ENCODE measurements at regions not wholly inside any gene's neighbourhood (a gene's known extent, or its start where the extent isn't known, plus 50 kb on each side); places are given as distances from the start of the nearest gene placed in this dataset.

- H3K27ac Mint-ChIP-seq, result no peak overlapping the region
- DNase-seq (ENCODE audit: low spot score in 2 of 2, unreplicated experiment in 2 of 2), result no peak
Measured at GRCh38 chr21:32138658-32139057, 140.2 kb downstream of the MIS18A start.

DNA sequence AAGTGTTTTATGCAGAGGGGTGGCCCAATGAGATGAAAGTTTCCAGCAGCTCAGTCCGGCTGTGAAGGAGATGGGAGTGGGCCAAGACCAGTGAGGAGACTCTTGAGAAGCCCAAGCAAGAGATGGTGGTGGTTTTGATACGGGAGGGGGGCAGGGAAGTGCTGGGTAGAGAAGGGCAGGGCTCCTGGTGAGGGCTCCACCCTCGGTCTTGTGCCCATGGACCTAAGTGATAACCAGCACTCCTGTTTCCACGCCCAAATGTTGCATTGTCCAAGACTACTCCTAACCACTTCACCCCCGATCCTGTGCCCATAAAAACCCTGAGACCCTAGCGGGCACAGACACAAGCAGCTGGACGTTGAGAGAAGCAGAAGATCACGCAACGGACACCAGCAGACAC, 140.9 kb downstream of the MIS18A start:
- Mint-ChIP-seq H3K4me1 (peaks cover 34% of the 10 kb centered on the region), H3K9me3 (peaks cover 4% of the 10 kb centered on the region), H3K4me3 (no peak overlapping the region), H3K27me3 (ENCODE audit: low read depth) (no peaks in the 10 kb centered on the region), H3K36me3 (no peaks in the 10 kb centered on the region), H3K27ac (no peak overlapping the region)
- TF ChIP-seq, protein P1, sequence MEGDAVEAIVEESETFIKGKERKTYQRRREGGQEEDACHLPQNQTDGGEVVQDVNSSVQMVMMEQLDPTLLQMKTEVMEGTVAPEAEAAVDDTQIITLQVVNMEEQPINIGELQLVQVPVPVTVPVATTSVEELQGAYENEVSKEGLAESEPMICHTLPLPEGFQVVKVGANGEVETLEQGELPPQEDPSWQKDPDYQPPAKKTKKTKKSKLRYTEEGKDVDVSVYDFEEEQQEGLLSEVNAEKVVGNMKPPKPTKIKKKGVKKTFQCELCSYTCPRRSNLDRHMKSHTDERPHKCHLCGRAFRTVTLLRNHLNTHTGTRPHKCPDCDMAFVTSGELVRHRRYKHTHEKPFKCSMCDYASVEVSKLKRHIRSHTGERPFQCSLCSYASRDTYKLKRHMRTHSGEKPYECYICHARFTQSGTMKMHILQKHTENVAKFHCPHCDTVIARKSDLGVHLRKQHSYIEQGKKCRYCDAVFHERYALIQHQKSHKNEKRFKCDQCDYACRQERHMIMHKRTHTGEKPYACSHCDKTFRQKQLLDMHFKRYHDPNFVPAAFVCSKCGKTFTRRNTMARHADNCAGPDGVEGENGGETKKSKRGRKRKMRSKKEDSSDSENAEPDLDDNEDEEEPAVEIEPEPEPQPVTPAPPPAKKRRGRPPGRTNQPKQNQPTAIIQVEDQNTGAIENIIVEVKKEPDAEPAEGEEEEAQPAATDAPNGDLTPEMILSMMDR (IDR thresholded peaks at IDR 0.05; ENCODE audit: unreplicated experiment), result no peak
- no peak for DNase-seq (ENCODE audit: low spot score in 2 of 2, unreplicated experiment in 2 of 2)

More at GRCh38 chr21:32138658-32139057, 140.2 kb downstream of the MIS18A start:
- Mint-ChIP-seq H3K9me3 (peaks cover 4% of the 10 kb centered on the region), H3K4me1 (peaks cover 38% of the 10 kb centered on the region), H3K36me3 (no peaks in the 10 kb centered on the region), H3K4me3 (no peak overlapping the region), H3K27me3 (ENCODE audit: low read depth) (no peaks in the 10 kb centered on the region)
- TF ChIP-seq, protein P1 (IDR thresholded peaks at IDR 0.05; ENCODE audit: unreplicated experiment), result no peak

- DNase-seq (ENCODE audit: low spot score in 2 of 2, unreplicated experiment in 2 of 2), result no peak
- H3K4me1 Mint-ChIP-seq, result peaks cover 34% of the 10 kb centered on the region
- no peak overlapping the region for H3K4me3 Mint-ChIP-seq
- no peak overlapping the region for H3K27ac Mint-ChIP-seq
- H3K9me3 Mint-ChIP-seq, result peaks cover 4% of the 10 kb centered on the region
- H3K27me3 Mint-ChIP-seq (ENCODE audit: low read depth), result no peaks in the 10 kb centered on the region
- TF ChIP-seq, protein P1 (IDR thresholded peaks at IDR 0.05; ENCODE audit: unreplicated experiment), result no peak
- H3K36me3 Mint-ChIP-seq, result no peaks in the 10 kb centered on the region
Measured at GRCh38 chr21:32137266-32137665, 141.6 kb downstream of the MIS18A start.

GRCh38 chr21:32136546-32136945, 142.3 kb downstream of the MIS18A start:
- Mint-ChIP-seq H3K4me3 (no peak overlapping the region), H3K4me1 (peaks cover 35% of the 10 kb centered on the region), H3K27me3 (ENCODE audit: low read depth) (no peaks in the 10 kb centered on the region), H3K36me3 (no peaks in the 10 kb centered on the region), H3K9me3 (peaks cover 4% of the 10 kb centered on the region), H3K27ac (no peak overlapping the region)
- TF ChIP-seq, protein P1 (IDR thresholded peaks at IDR 0.05; ENCODE audit: unreplicated experiment), result no peak
- DNase-seq (ENCODE audit: low spot score in 2 of 2, unreplicated experiment in 2 of 2), result no peak

DNA sequence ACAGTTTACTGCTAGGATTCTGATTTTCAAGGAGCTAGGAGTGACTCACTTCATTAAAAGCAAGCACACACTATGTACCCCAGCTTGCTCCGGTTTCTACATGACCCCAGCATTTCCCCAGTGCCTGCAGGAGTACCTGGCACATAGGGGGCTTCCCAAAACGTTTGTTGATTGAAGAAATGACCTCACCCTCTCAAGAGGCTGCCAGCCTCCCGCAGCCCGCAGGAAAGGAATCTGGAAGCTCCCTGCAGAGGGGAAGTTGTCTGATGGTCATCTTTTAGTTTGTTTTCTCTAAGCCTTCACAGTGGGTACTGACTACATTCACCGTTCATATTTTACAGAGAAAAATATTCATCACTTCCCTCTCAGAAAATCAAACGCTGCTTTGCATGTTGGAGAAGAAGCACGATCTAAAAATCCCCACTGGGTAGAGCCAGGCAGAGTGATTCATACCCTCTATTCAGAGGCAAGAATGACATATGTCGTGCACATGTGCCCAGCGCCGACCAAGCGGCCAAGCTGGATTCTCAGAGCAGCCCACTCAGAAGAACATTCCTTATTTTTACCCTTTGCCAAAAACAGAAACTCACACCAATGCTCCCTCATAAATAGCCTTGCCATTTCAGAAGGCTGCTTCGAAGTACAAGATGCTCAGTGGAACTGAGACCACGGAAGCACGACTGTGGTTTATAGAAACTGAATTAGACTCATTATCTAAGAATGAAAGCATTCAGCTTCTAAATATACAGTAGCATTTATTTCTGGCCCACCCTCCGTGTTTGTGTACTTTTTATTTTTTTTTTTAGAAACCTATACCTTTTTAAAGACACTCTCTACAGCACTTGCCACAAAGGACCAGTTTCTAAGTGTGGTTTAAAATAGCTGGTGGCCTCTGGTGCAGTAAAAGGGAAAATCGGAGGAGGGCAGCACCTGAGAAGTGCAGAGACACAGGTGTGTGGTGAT, 143.2 kb downstream of the MIS18A start:
- no peaks in the 10 kb centered on the region for H3K27me3 Mint-ChIP-seq (ENCODE audit: low read depth)
- peaks cover 4% of the 10 kb centered on the region for H3K9me3 Mint-ChIP-seq
- DNase-seq (ENCODE audit: low spot score in 2 of 2, unreplicated experiment in 2 of 2), result no peak
- H3K4me1 Mint-ChIP-seq, result peaks cover 32% of the 10 kb centered on the region
- H3K4me3 Mint-ChIP-seq, result no peak overlapping the region
- H3K27ac Mint-ChIP-seq, result no peak overlapping the region
- TF ChIP-seq, protein P1 (IDR thresholded peaks at IDR 0.05; ENCODE audit: unreplicated experiment), result no peak
- H3K36me3 Mint-ChIP-seq, result no peaks in the 10 kb centered on the region
